Activated CD8-positive, alpha-beta memory T cell treated with anti-CD3 and anti-CD28 coated beads for 36 hours (primary cell): ENCODE measurements at regions not wholly inside any gene's neighbourhood (a gene's known extent, or its start where the extent isn't known, plus 50 kb on each side); places are given as distances from the start of the nearest gene placed in this dataset.
"Not testable (repeated sequence)": the region's sequence is repeated elsewhere in the genome, so short reads cannot be mapped to it uniquely, and the experiment has no call there.

Source experiments
- CTCF ChIA-PET: fragments of 350-600 bp; sonication (Branson Sonifier 250); formaldehyde crosslinking; loops from one replicate; lab custom pipeline; 2021; ENCODE audit warnings: antibody characterized with exemption; lab: Charles Lee
- POLR2A ChIA-PET: fragments of 350-600 bp; sonication (Branson Sonifier 250); formaldehyde crosslinking; loops from one replicate; lab custom pipeline; 2021; ENCODE audit warnings: antibody characterized with exemption; lab: Charles Lee

GRCh38 chr14:43525658-43526057 is 981.4 kb downstream of the FSCB start:
- ChIA-PET CTCF (no interaction called here), POLR2A (no interaction called here)

GRCh38 chr14:43522901-43523300 is 984.2 kb downstream of the FSCB start:
- POLR2A ChIA-PET, result no interaction called here
- CTCF ChIA-PET, result no interaction called here

- POLR2A ChIA-PET, result no interaction called here
- CTCF ChIA-PET, result no interaction called here
Measured at GRCh38 chr14:43522191-43522590, 984.9 kb downstream of the FSCB start.

- CTCF ChIA-PET, result no interaction called here
- POLR2A ChIA-PET, result no interaction called here
Measured at GRCh38 chr14:43503508-43503907, 1003.6 kb downstream of the FSCB start.

- CTCF ChIA-PET, POLR2A ChIA-PET: not testable (repeated sequence)
Measured at GRCh38 chr14:43492359-43492758, 1014.7 kb downstream of the FSCB start.

GRCh38 chr14:43483415-43483814 is 1023.7 kb downstream of the FSCB start:
- ChIA-PET POLR2A (no interaction called here), CTCF (no interaction called here)

- ChIA-PET POLR2A (no interaction called here), CTCF (no interaction called here)
Measured at GRCh38 chr14:43481864-43482263, 1025.2 kb downstream of the FSCB start.

GRCh38 chr14:43480976-43481375 is 1026.1 kb downstream of the FSCB start:
- CTCF ChIA-PET, result no interaction called here
- POLR2A ChIA-PET, result no interaction called here

GRCh38 chr14:43479596-43480195 is 1027.4 kb downstream of the FSCB start:
- ChIA-PET CTCF (no interaction called here), POLR2A (no interaction called here)

- CTCF ChIA-PET, result no interaction called here
- POLR2A ChIA-PET, result no interaction called here
Measured at GRCh38 chr14:43476822-43477221, 1030.3 kb downstream of the FSCB start.

- POLR2A ChIA-PET, result no interaction called here
- CTCF ChIA-PET, result no interaction called here
Measured at GRCh38 chr14:43475757-43476156, 1031.3 kb downstream of the FSCB start.

GRCh38 chr14:43471595-43471994 is 1035.5 kb downstream of the FSCB start:
- CTCF ChIA-PET, result no interaction called here
- POLR2A ChIA-PET, result no interaction called here

GRCh38 chr14:43464968-43465367 is 1042.1 kb downstream of the FSCB start:
- POLR2A ChIA-PET, result no interaction called here
- CTCF ChIA-PET, result interaction anchor here (0.6 kb wide), 1 partner anchor 1270 kb away, joined by 3 read pairs; no protein-coding TSS in a partner anchor

- ChIA-PET POLR2A (no interaction called here), CTCF (no interaction called here)
Measured at GRCh38 chr14:43449291-43449690, 1057.8 kb downstream of the FSCB start.

- CTCF ChIA-PET, result no interaction called here
- POLR2A ChIA-PET, result no interaction called here
Measured at GRCh38 chr14:43438056-43438455, 1069.0 kb downstream of the FSCB start.

- POLR2A ChIA-PET, result no interaction called here
Measured at GRCh38 chr14:43418324-43418723, 1088.8 kb downstream of the FSCB start.

GRCh38 chr14:43413084-43413483 is 1094.0 kb downstream of the FSCB start:
- POLR2A ChIA-PET, result no interaction called here
- CTCF ChIA-PET, result no interaction called here

More at GRCh38 chr14:43418324-43418723, 1088.8 kb downstream of the FSCB start:
- CTCF ChIA-PET, result no interaction called here

GRCh38 chr14:43411841-43412240 is 1095.2 kb downstream of the FSCB start:
- ChIA-PET POLR2A (no interaction called here), CTCF (no interaction called here)

- POLR2A ChIA-PET, result no interaction called here
Measured at GRCh38 chr14:43410631-43411030, 1096.5 kb downstream of the FSCB start.

GRCh38 chr14:43408472-43408871 is 1098.6 kb downstream of the FSCB start:
- CTCF ChIA-PET, result no interaction called here
- POLR2A ChIA-PET, result no interaction called here

More at GRCh38 chr14:43410631-43411030, 1096.5 kb downstream of the FSCB start:
- CTCF ChIA-PET, result no interaction called here

GRCh38 chr14:43407706-43408105 is 1099.4 kb downstream of the FSCB start:
- ChIA-PET POLR2A (no interaction called here), CTCF (no interaction called here)

- ChIA-PET CTCF (no interaction called here), POLR2A (no interaction called here)
Measured at GRCh38 chr14:43406931-43407330, 1100.2 kb downstream of the FSCB start.
